H1 (cell line): ENCODE measurements at regions not wholly inside any gene's neighbourhood (a gene's known extent, or its start where the extent isn't known, plus 50 kb on each side); places are given as distances from the start of the nearest gene placed in this dataset.

Experiments
- CTCF ChIA-PET: fragments of 300-600 bp; sonication (Branson Sonifier 250); formaldehyde crosslinking; loops from one replicate; lab custom pipeline; 2021; ENCODE audit not compliant: partially characterized antibody; lab: Charles Lee
- POLR2A ChIA-PET: fragments of 300-600 bp; sonication (Branson Sonifier 250); formaldehyde crosslinking; loops from one replicate; lab custom pipeline; 2021; ENCODE audit warnings: inconsistent platforms; ENCODE audit not compliant: partially characterized antibody; lab: Charles Lee
- DNase-seq, 2 experiments: peaks; one replicate each; pipeline versions ENCODE4 v3.0.0 to v3.0.0-alpha.2; 2010 to 2022; ENCODE audit warnings: low spot score in 2 of 2, low read depth in 1 of 2, mixed read lengths in 1 of 2
- FAIRE-seq: peaks from 2 replicates; lab custom pipeline; 2011; peaks lifted over from hg19 to GRCh38; lab: Jason Lieb, UNC
- H2AFZ ChIP-seq: 2 replicates; pipeline ENCODE4 v1.8.1; 2012; ENCODE audit warnings: low read length, inconsistent platforms
- H2AK5ac ChIP-seq: 2 replicates; pipeline ENCODE4 v1.6.1; 2013; ENCODE audit warnings: low read depth, low read length
- H2BK120ac ChIP-seq: replicated peaks from 2 replicates; pipeline ENCODE3; 2013; ENCODE audit warnings: low read depth, low read length, inconsistent platforms
- H2BK12ac ChIP-seq: 2 replicates; pipeline ENCODE4 v1.6.1; 2013; ENCODE audit warnings: low read depth, low read length
- H2BK15ac ChIP-seq: 2 replicates; pipeline ENCODE4 v1.6.1; 2013; ENCODE audit warnings: low read length
- H2BK20ac ChIP-seq: 2 replicates; pipeline ENCODE4 v1.6.1; 2013; ENCODE audit warnings: low read length
- H2BK5ac ChIP-seq: 2 replicates; pipeline ENCODE4 v1.6.1; 2013; ENCODE audit warnings: low read depth, low read length
- H3K14ac ChIP-seq: 2 replicates; pipeline ENCODE4 v1.6.1; 2013; ENCODE audit warnings: inconsistent platforms; ENCODE audit not compliant: insufficient read length
- H3K18ac ChIP-seq: 2 replicates; pipeline ENCODE4 v1.6.1; 2013; ENCODE audit warnings: low read length; ENCODE audit errors: extremely low read depth
- H3K23ac ChIP-seq: 2 replicates; pipeline ENCODE4 v1.6.1; 2013; ENCODE audit warnings: inconsistent platforms; ENCODE audit not compliant: insufficient read length
- H3K23me2 ChIP-seq: 2 replicates; pipeline ENCODE4 v1.6.1; 2013; ENCODE audit warnings: low read depth, low read length
- H3K27ac ChIP-seq: 2 replicates; pipeline ENCODE4 v1.6.1; 2011; ENCODE audit warnings: low read depth, low read length, inconsistent platforms
- H3K27me3 ChIP-seq, 4 experiments: replicated peaks in 1 of 4; 1 replicate in 1 of 4; 2 replicates in 3 of 4; pipeline versions ENCODE4 v1.6.1 to v1.8.1; 2011 to 2013; ENCODE audit warnings: low read length in 3 of 4, mild to moderate bottlenecking in 3 of 4, inconsistent platforms in 2 of 4, mixed read lengths in 2 of 4, moderate library complexity in 1 of 4; ENCODE audit not compliant: control insufficient read depth in 3 of 4, insufficient read depth in 3 of 4; ENCODE audit errors: extremely low read depth in 1 of 4
- H3K36me3 ChIP-seq, 4 experiments: 2 replicates each; pipeline versions ENCODE4 v1.6.1 to v1.8.1; 2011 to 2013; ENCODE audit warnings: mild to moderate bottlenecking in 4 of 4, low read length in 3 of 4, moderate library complexity in 2 of 4, control low read depth in 1 of 4, inconsistent platforms in 1 of 4; ENCODE audit not compliant: insufficient read depth in 4 of 4, control insufficient read depth in 2 of 4
- H3K4ac ChIP-seq: replicated peaks from 2 replicates; pipeline ENCODE3; 2013; ENCODE audit warnings: low read length, low read depth, mixed read lengths, inconsistent platforms; ENCODE audit not compliant: insufficient read length
- H3K4me1 ChIP-seq, 4 experiments: replicated peaks in 1 of 4; 1 replicate in 1 of 4; 2 replicates in 3 of 4; pipeline versions ENCODE4 v1.6.1 to v1.8.1; 2011 to 2013; ENCODE audit warnings: low read length in 3 of 4, inconsistent platforms in 2 of 4, mixed read lengths in 1 of 4; ENCODE audit not compliant: insufficient read depth in 4 of 4, control insufficient read depth in 3 of 4
- H3K4me2 ChIP-seq, 2 experiments: 2 replicates each; pipeline versions ENCODE4 v1.6.1 to v1.8.1; 2011 to 2013; ENCODE audit warnings: low read depth in 2 of 2, low read length in 2 of 2, control low read depth in 1 of 2, inconsistent platforms in 1 of 2, mild to moderate bottlenecking in 1 of 2; ENCODE audit not compliant: insufficient read depth in 1 of 2
- H3K4me3 ChIP-seq, 4 experiments: fragments of 200-600, 300-600 bp in 1 of 4; sonication (generic), shearing (Covaris generic), sonication (Bioruptor Twin) in 1 of 4; 2 replicates each; pipeline versions ENCODE4 v1.5.1 to v1.8.1; 2011 to 2016; ENCODE audit warnings: low read length in 4 of 4, low read depth in 3 of 4, control low read depth in 2 of 4, inconsistent platforms in 2 of 4, mild to moderate bottlenecking in 2 of 4, mixed read lengths in 1 of 4, moderate library complexity in 1 of 4; ENCODE audit not compliant: insufficient read depth in 2 of 4; ENCODE audit errors: extremely low read depth in 1 of 4
- H3K56ac ChIP-seq: replicated peaks from 2 replicates; pipeline ENCODE3; 2013; ENCODE audit warnings: low read depth, mild to moderate bottlenecking, mixed read lengths, low read length, inconsistent platforms; ENCODE audit not compliant: insufficient read length
- H3K79me1 ChIP-seq: 2 replicates; pipeline ENCODE4 v1.6.1; 2013; ENCODE audit warnings: low read depth, low read length, control low read depth
- H3K79me2 ChIP-seq, 2 experiments: 2 replicates each; pipeline versions ENCODE4 v1.6.1 to v1.8.1; 2012 to 2013; ENCODE audit warnings: low read length in 2 of 2, mild to moderate bottlenecking in 2 of 2, inconsistent platforms in 1 of 2; ENCODE audit not compliant: insufficient read depth in 2 of 2, control insufficient read depth in 1 of 2
- H3K9ac ChIP-seq, 4 experiments: replicated peaks in 1 of 4; 1 replicate in 1 of 4; 2 replicates in 3 of 4; pipeline versions ENCODE4 v1.6.1 to v1.8.1; 2011 to 2013; ENCODE audit warnings: low read depth in 3 of 4, low read length in 3 of 4, control low read depth in 2 of 4, mild to moderate bottlenecking in 2 of 4, moderate library complexity in 2 of 4, inconsistent platforms in 1 of 4; ENCODE audit errors: extremely low read depth in 1 of 4
- H3K9me3 ChIP-seq, 2 experiments: 2 replicates each; pipeline versions ENCODE4 v1.6.1 to v1.8.1; 2012 to 2013; ENCODE audit warnings: mild to moderate bottlenecking in 2 of 2, moderate library complexity in 2 of 2, control low read depth in 1 of 2, inconsistent platforms in 1 of 2, low read depth in 1 of 2, low read length in 1 of 2, mixed read lengths in 1 of 2; ENCODE audit not compliant: insufficient read depth in 2 of 2
- H4K20me1 ChIP-seq, 2 experiments: replicated peaks in 1 of 2; 2 replicates each; pipeline versions ENCODE3 to v1.8.1; 2011 to 2013; ENCODE audit warnings: inconsistent platforms in 2 of 2, low read length in 2 of 2, mild to moderate bottlenecking in 1 of 2; ENCODE audit not compliant: insufficient read depth in 2 of 2, control insufficient read depth in 1 of 2
- H4K5ac ChIP-seq: 2 replicates; pipeline ENCODE4 v1.6.1; 2013; ENCODE audit warnings: low read length, low read depth, mixed read lengths, inconsistent platforms; ENCODE audit not compliant: insufficient read length
- H4K8ac ChIP-seq: 2 replicates; pipeline ENCODE4 v1.8.0; 2013; ENCODE audit warnings: mild to moderate bottlenecking, moderate library complexity, low read length, inconsistent platforms; ENCODE audit not compliant: insufficient read depth; ENCODE audit errors: extremely low read depth
- H4K91ac ChIP-seq: replicated peaks from 2 replicates; pipeline ENCODE3; 2013; ENCODE audit warnings: low read length, mixed read lengths, inconsistent platforms; ENCODE audit not compliant: insufficient read length
- CBX5 ChIP-seq: fragments of 300-800, 300-1000 bp; sonication (generic); IDR thresholded peaks from 2 replicates; pipeline ENCODE4 v1.7.1; 2016; ENCODE audit warnings: antibody characterized with exemption, low read length, low read depth
- EZH2 ChIP-seq: fragments of 200-600 bp; sonication (generic); IDR thresholded peaks from 2 replicates; pipeline ENCODE4 v1.7.1; 2012; ENCODE audit warnings: low read depth, mild to moderate bottlenecking, moderate library complexity, low read length, inconsistent platforms; ENCODE audit not compliant: severe bottlenecking
- GABPA ChIP-seq: IDR thresholded peaks from 2 replicates; pipeline ENCODE4 v1.6.1; 2011; ENCODE audit warnings: mild to moderate bottlenecking, low read length, moderate library complexity, borderline replicate concordance; ENCODE audit not compliant: insufficient read depth
- RBBP5 ChIP-seq: IDR thresholded peaks from 2 replicates; pipeline ENCODE4 v1.7.1; 2012; ENCODE audit warnings: low read depth, mild to moderate bottlenecking, inconsistent platforms, low read length, moderate library complexity, borderline replicate concordance
- WGBS, 2 experiments: shearing (Covaris generic) in 1 of 2; methylation state at CpG; one replicate each; pipeline versions ENCODE4 v1.1.6 to v1.1.7; 2013 to 2015; ENCODE audit warnings: low lambda C conversion rate in 2 of 2, mixed read lengths in 2 of 2, inconsistent platforms in 1 of 2, low coverage in 1 of 2, missing lambda C conversion rate in 1 of 2; ENCODE audit not compliant: insufficient replicate concordance in 2 of 2, insufficient coverage in 1 of 2, insufficient read length in 1 of 2; ENCODE audit errors: extremely low coverage in 1 of 2, missing lambda C conversion rate in 1 of 2; 5-methylcytosine and 5-hydroxymethylcytosine counted together
- TF ChIP-seq, protein P1 (sequence below): IDR thresholded peaks from 2 replicates; pipeline ENCODE4 v1.6.1; 2011; ENCODE audit warnings: low read length, improper control_type of control experiment

DNA sequence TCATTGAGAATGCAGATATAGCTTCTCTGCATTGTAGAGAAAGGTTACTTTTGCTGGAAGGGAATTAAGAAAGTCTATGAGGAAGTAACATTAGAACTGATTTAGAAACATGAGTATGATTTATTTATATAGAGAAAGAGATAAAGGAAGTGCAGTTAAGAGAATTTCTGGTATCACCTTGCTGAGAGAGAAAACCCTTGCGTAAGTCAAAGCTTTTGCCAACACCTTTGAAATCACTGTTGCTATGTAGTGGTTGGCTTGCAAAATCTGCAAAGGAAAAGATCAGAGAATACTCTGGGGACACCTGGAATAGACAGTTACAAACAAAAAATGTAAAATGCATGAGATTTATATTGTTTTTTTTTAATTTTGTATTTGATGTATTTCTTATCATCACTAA is 137.3 kb upstream of the RXFP1 start:
- no peaks in the 10 kb centered on the region for H3K23me2 ChIP-seq
- no peak overlapping the region for H3K56ac ChIP-seq
- no peak overlapping the region for H2AK5ac ChIP-seq
- H4K8ac ChIP-seq: no peak overlapping the region
- H2BK5ac ChIP-seq: no peak overlapping the region
- H2BK20ac ChIP-seq: no peak overlapping the region
- H4K5ac ChIP-seq: no peak overlapping the region
- ChIA-PET CTCF (interaction anchor here (0.5 to 1.2 kb wide), 2 partner anchors 21 to 191 kb away, joined by 3 read pairs; no protein-coding TSS in a partner anchor), POLR2A (no interaction called here)
- H2BK12ac ChIP-seq: no peak overlapping the region
- FAIRE-seq (no peak), DNase-seq (no peak)
- H2AFZ ChIP-seq: no peak overlapping the region
- H2BK15ac ChIP-seq: no peak overlapping the region
- H3K4me2 ChIP-seq: no peak overlapping the region
- H3K27me3 ChIP-seq: no peaks in the 10 kb centered on the region
- no peak overlapping the region for H4K91ac ChIP-seq
- no peaks in the 10 kb centered on the region for H3K4me1 ChIP-seq
- H3K9me3 ChIP-seq: no peaks in the 10 kb centered on the region
- H3K9ac ChIP-seq: no peak overlapping the region
- H3K4ac ChIP-seq: no peak overlapping the region
- H3K79me2 ChIP-seq: no peaks in the 10 kb centered on the region
- H4K20me1 ChIP-seq: no peaks in the 10 kb centered on the region
- H3K23ac ChIP-seq: no peak overlapping the region
- WGBS, 2 experiments: 85% methylated on average over 1 of the region's 1 CpG; no CpG with 5 or more reads in 1 of the 2 experiments
- no peak overlapping the region for H2BK120ac ChIP-seq
- H3K27ac ChIP-seq: no peak overlapping the region
- no peak for TF ChIP-seq EZH2
- TF ChIP-seq RBBP5: no peak
- TF ChIP-seq CBX5: no peak
- TF ChIP-seq, protein P1, sequence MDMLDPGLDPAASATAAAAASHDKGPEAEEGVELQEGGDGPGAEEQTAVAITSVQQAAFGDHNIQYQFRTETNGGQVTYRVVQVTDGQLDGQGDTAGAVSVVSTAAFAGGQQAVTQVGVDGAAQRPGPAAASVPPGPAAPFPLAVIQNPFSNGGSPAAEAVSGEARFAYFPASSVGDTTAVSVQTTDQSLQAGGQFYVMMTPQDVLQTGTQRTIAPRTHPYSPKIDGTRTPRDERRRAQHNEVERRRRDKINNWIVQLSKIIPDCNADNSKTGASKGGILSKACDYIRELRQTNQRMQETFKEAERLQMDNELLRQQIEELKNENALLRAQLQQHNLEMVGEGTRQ: no peak
- no peak for TF ChIP-seq GABPA
- H3K4me3 ChIP-seq: no peak overlapping the region
- no peak overlapping the region for H3K14ac ChIP-seq
- H3K36me3 ChIP-seq: no peaks in the 10 kb centered on the region; a peak in 1 of 8 replicates
- H3K79me1 ChIP-seq: no peaks in the 10 kb centered on the region
- no peak overlapping the region for H3K18ac ChIP-seq
